Sigmoid colon (tissue), 6 donors: ENCODE measurements at regions not wholly inside any gene's neighbourhood (a gene's known extent, or its start where the extent isn't known, plus 50 kb on each side); places are given as distances from the start of the nearest gene placed in this dataset.

Experiments used
- DNase-seq: peaks from one replicate; pipeline ENCODE4 v3.0.0-alpha.2; 2019
- H3K27ac ChIP-seq, 4 donors: fragments of 200-600 bp; sonication (generic); one replicate each; pipeline ENCODE4 v1.5.1; 2016 to 2019; ENCODE audit warnings: mild to moderate bottlenecking in 1 of 4
- H3K27me3 ChIP-seq, 3 donors: fragments of 200-600 bp; sonication (generic); one replicate each; pipeline ENCODE4 v1.5.1; 2019; ENCODE audit warnings: mild to moderate bottlenecking in 1 of 3
- H3K36me3 ChIP-seq, 4 donors: fragments of 200-600 bp; sonication (generic); one replicate each; pipeline ENCODE4 v1.5.1; 2016 to 2019
- H3K4me1 ChIP-seq, 4 donors: fragments of 200-600 bp; sonication (generic); one replicate each; pipeline ENCODE4 v1.5.1; 2017 to 2019
- H3K4me3 ChIP-seq, 4 donors: fragments of 200-600 bp; sonication (generic); one replicate each; pipeline ENCODE4 v1.5.1; 2017 to 2019; ENCODE audit warnings: mild to moderate bottlenecking in 2 of 4, moderate library complexity in 1 of 4
- H3K9me3 ChIP-seq, 4 donors: fragments of 200-600 bp in 3 of 4; sonication (generic) in 3 of 4; one replicate each; pipeline versions ENCODE4 v1.5.1 to v1.6.1; 2013 to 2019
- EP300 ChIP-seq, 4 donors: sonication (generic); formaldehyde crosslinking; IDR thresholded peaks; one replicate each; pipeline ENCODE4 v1.6.1; 2017; ENCODE audit warnings: antibody characterized with exemption in 4 of 4
- POLR2A ChIP-seq, 2 donors: fragments of 450-650 bp; IDR thresholded peaks; one replicate each; pipeline ENCODE4 v1.6.1; 2016; ENCODE audit warnings: antibody characterized with exemption in 2 of 2, mild to moderate bottlenecking in 2 of 2, moderate library complexity in 2 of 2
- POLR2AphosphoS5 ChIP-seq, 4 donors: sonication (generic); formaldehyde crosslinking; IDR thresholded peaks; one replicate each; pipeline ENCODE4 v1.6.1; 2017; ENCODE audit warnings: antibody characterized with exemption in 4 of 4
- WGBS, 2 donors: extraction: QIAGEN DNeasy Blood & Tissue Kit; methylation state at CpG; one replicate each; pipeline ENCODE4 v1.1.7; 2013; 5-methylcytosine and 5-hydroxymethylcytosine counted together
- intact Hi-C: fragments of 100-400 bp; cut with DNase I; formaldehyde crosslinking; loops from one replicate; pipeline ENCODE4 v1.15.1; 2023
- small RNA-seq, 3 donors: library from RNA; depleted of rRNA; stranded (forward); fragments of <200 nt; gene quantifications; one replicate each; pipeline ENCODE3, GENCODE V24; 2016
- TF ChIP-seq, protein P1 (sequence below), 4 experiments: fragments of 450-650 bp in 3 of 4; fragments of 200-600 bp in 1 of 4; IDR thresholded peaks; one replicate each; pipeline ENCODE4 v1.5.1; 2016 to 2019; ENCODE audit warnings: antibody characterized with exemption in 4 of 4, mild to moderate bottlenecking in 3 of 4, moderate library complexity in 2 of 4
- donor health status: healthy with polysubstance abuse.
- donor health status: healthy.

DNA sequence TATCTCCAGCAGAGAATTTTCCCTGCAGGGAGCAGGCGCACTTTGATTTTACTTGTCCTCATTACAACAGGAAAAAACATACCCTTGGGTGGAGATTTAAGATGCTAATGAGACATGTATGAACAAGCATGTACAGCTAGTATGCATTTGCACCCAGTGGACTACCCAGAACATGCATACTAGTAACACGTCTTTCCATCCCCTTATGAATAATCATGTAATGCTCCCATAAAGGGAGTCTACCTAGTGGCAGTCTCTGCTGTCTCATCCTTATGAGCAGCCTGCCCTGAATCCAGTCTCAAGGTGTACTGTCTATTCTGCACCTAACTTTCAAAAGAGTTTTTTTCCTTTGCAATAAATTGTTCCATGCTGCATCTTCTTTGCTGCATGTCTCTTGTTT lies 1222.0 kb downstream of the ROBO1 start:
- no peak for TF ChIP-seq POLR2A (IDR thresholded peaks at IDR 0.05)
- TF ChIP-seq, protein P1, sequence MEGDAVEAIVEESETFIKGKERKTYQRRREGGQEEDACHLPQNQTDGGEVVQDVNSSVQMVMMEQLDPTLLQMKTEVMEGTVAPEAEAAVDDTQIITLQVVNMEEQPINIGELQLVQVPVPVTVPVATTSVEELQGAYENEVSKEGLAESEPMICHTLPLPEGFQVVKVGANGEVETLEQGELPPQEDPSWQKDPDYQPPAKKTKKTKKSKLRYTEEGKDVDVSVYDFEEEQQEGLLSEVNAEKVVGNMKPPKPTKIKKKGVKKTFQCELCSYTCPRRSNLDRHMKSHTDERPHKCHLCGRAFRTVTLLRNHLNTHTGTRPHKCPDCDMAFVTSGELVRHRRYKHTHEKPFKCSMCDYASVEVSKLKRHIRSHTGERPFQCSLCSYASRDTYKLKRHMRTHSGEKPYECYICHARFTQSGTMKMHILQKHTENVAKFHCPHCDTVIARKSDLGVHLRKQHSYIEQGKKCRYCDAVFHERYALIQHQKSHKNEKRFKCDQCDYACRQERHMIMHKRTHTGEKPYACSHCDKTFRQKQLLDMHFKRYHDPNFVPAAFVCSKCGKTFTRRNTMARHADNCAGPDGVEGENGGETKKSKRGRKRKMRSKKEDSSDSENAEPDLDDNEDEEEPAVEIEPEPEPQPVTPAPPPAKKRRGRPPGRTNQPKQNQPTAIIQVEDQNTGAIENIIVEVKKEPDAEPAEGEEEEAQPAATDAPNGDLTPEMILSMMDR (IDR thresholded peaks at IDR 0.05), result no peak
- TF ChIP-seq EP300 (IDR thresholded peaks at IDR 0.05), result no peak
- no peak for TF ChIP-seq POLR2AphosphoS5 (IDR thresholded peaks at IDR 0.05)
- no peak overlapping the region for H3K4me3 ChIP-seq
- H3K4me1 ChIP-seq, result no peaks in the 10 kb centered on the region
- H3K27ac ChIP-seq, result no peak overlapping the region
- H3K27me3 ChIP-seq, result no peaks in the 10 kb centered on the region
- no peaks in the 10 kb centered on the region for H3K9me3 ChIP-seq
- DNase-seq, result no peak
- WGBS, 2 donors, result 96 to 97% methylated on average over 2 of the region's 2 CpGs
- intact Hi-C loops, result no loop called here
- H3K36me3 ChIP-seq, result no peaks in the 10 kb centered on the region

Small RNAs in the stretch of these regions (small RNA-seq; reads per million reads assigned to genes)
- gene RN7SKP61 (0 reads per million in 3 donors), gene RN7SL647P (0 reads per million in 3 donors), gene RNU6-217P (0 reads per million in 3 donors)
